ENCODE measurements at regions not wholly inside any gene's neighbourhood (a gene's known extent, or its start where the extent isn't known, plus 50 kb on each side); places are given as distances from the start of the nearest gene placed in this dataset.

GRCh38 chr5:53323943-53324642 is 156.3 kb upstream of the FST start:
- peak; percentile 99 for DNase-seq (ENCODE audit: low read depth, low spot score)
- H3K27ac ChIP-seq (ENCODE audit: control insufficient read depth, insufficient read depth, low read length), result peak overlapping the region; percentile 100
- no peaks in the 10 kb centered on the region for H3K9me1 ChIP-seq (ENCODE audit: control insufficient read depth, extremely low read depth, insufficient read depth, low read length)
- peak overlapping the region; percentile 84 for H3K4me2 ChIP-seq (ENCODE audit: control insufficient read depth, extremely low read depth, insufficient read depth, low read depth, low read length)
- peak overlapping the region; percentile 76 for H3K9ac ChIP-seq (ENCODE audit: control insufficient read depth, extremely low read depth, insufficient read depth, low read length)
- no peaks in the 10 kb centered on the region for H3K9me3 ChIP-seq (ENCODE audit: control insufficient read depth, low read depth, low read length)
- no peaks in the 10 kb centered on the region for H4K20me1 ChIP-seq (ENCODE audit: control insufficient read depth, extremely low read depth, insufficient read depth, low read length)
- dilution Hi-C loops (cut with MboI; ENCODE audit: extremely low pct_ligation_motif_present, low sequenced_read_pairs), result no loop called here
- peaks cover 74% of the 10 kb centered on the region for H3K4me1 ChIP-seq (ENCODE audit: control insufficient read depth, extremely low read depth, insufficient read depth, low read length)
- FAIRE-seq, result peak; percentile 99
- H3K36me3 ChIP-seq (ENCODE audit: control insufficient read depth in 2 of 2, extremely low read depth in 1 of 2, insufficient read depth in 2 of 2, low read length in 2 of 2), result no peaks in the 10 kb centered on the region
- H3K4me3 ChIP-seq (ENCODE audit: control insufficient read depth in 2 of 3, extremely low read depth in 1 of 3, insufficient read depth in 2 of 3, low read depth in 1 of 3, low read length in 3 of 3), result no peak overlapping the region
- H3K79me2 ChIP-seq (ENCODE audit: control insufficient read depth, insufficient read depth, low read length), result no peaks in the 10 kb centered on the region
- no peak overlapping the region for H2AFZ ChIP-seq (ENCODE audit: control insufficient read depth, low read length)
- TF ChIP-seq, protein P1, sequence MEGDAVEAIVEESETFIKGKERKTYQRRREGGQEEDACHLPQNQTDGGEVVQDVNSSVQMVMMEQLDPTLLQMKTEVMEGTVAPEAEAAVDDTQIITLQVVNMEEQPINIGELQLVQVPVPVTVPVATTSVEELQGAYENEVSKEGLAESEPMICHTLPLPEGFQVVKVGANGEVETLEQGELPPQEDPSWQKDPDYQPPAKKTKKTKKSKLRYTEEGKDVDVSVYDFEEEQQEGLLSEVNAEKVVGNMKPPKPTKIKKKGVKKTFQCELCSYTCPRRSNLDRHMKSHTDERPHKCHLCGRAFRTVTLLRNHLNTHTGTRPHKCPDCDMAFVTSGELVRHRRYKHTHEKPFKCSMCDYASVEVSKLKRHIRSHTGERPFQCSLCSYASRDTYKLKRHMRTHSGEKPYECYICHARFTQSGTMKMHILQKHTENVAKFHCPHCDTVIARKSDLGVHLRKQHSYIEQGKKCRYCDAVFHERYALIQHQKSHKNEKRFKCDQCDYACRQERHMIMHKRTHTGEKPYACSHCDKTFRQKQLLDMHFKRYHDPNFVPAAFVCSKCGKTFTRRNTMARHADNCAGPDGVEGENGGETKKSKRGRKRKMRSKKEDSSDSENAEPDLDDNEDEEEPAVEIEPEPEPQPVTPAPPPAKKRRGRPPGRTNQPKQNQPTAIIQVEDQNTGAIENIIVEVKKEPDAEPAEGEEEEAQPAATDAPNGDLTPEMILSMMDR (optimal IDR thresholded peaks at IDR 0.05 in 1 of 3, IDR thresholded peaks at IDR 0.05 in 1 of 3, conservative IDR thresholded peaks at IDR 0.05 in 1 of 3; ENCODE audit: extremely low read depth in 1 of 3, insufficient read depth in 2 of 3, low read length in 3 of 3), result no peak
- no peak for TF ChIP-seq EZH2 (IDR thresholded peaks at IDR 0.05; ENCODE audit: low read length)
- H3K27me3 ChIP-seq (ENCODE audit: control insufficient read depth, extremely low read depth, insufficient read depth, low read length), result no peaks in the 10 kb centered on the region

DNA sequence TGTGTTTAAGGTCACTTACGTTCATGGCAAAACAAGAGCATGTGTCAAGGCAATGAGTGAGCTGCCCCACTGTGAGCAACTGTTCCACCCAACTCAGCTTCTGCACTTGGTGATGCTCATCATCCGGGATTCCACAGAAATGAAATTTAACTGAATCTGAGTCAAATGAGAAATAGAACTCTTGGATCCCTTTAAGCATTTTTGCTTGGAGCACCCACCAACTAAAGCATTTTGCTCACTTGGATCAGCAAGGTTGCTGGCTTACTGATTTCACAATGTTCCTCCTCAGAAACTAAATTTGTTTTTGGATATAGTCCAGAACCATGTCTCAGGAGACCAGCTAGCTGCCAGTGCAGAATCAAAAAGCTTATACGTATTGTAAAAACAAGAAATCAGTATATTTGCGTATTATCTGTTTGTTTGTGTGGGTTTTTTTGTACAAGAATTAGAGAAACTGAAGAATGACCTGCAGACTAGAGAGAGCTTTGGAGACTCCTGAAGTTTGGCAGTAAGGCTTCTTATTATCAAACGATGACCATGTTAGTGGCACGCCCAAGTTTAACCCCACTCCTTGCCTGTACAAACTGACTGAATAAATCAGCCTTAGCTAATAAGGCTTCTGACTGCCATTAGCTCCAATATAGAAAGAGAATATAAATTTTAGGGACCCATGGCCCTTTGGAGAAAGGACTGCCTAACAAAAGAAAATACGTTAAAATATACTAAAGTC is 153.8 kb upstream of the FST start:
- Histone ChIP-seq H3K4me3 (ENCODE audit: control insufficient read depth in 2 of 3, extremely low read depth in 1 of 3, insufficient read depth in 2 of 3, low read depth in 1 of 3, low read length in 3 of 3) (no peak overlapping the region), H3K9me1 (ENCODE audit: control insufficient read depth, extremely low read depth, insufficient read depth, low read length) (no peaks in the 10 kb centered on the region), H3K4me1 (ENCODE audit: control insufficient read depth, extremely low read depth, insufficient read depth, low read length) (peaks cover 65% of the 10 kb centered on the region), H3K4me2 (ENCODE audit: control insufficient read depth, extremely low read depth, insufficient read depth, low read depth, low read length) (no peak overlapping the region), H2AFZ (ENCODE audit: control insufficient read depth, low read length) (no peak overlapping the region), H3K36me3 (ENCODE audit: control insufficient read depth in 2 of 2, extremely low read depth in 1 of 2, insufficient read depth in 2 of 2, low read length in 2 of 2) (no peaks in the 10 kb centered on the region), H4K20me1 (ENCODE audit: control insufficient read depth, extremely low read depth, insufficient read depth, low read length) (no peaks in the 10 kb centered on the region), H3K27me3 (ENCODE audit: control insufficient read depth, extremely low read depth, insufficient read depth, low read length) (no peaks in the 10 kb centered on the region), H3K9ac (ENCODE audit: control insufficient read depth, extremely low read depth, insufficient read depth, low read length) (no peak overlapping the region), H3K79me2 (ENCODE audit: control insufficient read depth, insufficient read depth, low read length) (no peaks in the 10 kb centered on the region), H3K9me3 (ENCODE audit: control insufficient read depth, low read depth, low read length) (no peaks in the 10 kb centered on the region), H3K27ac (ENCODE audit: control insufficient read depth, insufficient read depth, low read length) (peak overlapping the region; percentile 100)
- dilution Hi-C loops (cut with MboI; ENCODE audit: extremely low pct_ligation_motif_present, low sequenced_read_pairs), result no loop called here
- DNase-seq (ENCODE audit: low read depth, low spot score), result no peak
- peak; percentile 48 for FAIRE-seq
- TF ChIP-seq, protein P1 (optimal IDR thresholded peaks at IDR 0.05 in 1 of 3, IDR thresholded peaks at IDR 0.05 in 1 of 3, conservative IDR thresholded peaks at IDR 0.05 in 1 of 3; ENCODE audit: extremely low read depth in 1 of 3, insufficient read depth in 2 of 3, low read length in 3 of 3), result no peak
- TF ChIP-seq EZH2 (IDR thresholded peaks at IDR 0.05; ENCODE audit: low read length), result no peak

Measured in keratinocyte (primary cell).